ENCODE measurements at regions not wholly inside any gene's neighbourhood (a gene's known extent, or its start where the extent isn't known, plus 50 kb on each side); places are given as distances from the start of the nearest gene placed in this dataset.
"Not testable (repeated sequence)": the region's sequence is repeated elsewhere in the genome, so short reads cannot be mapped to it uniquely, and the experiment has no call there.

- no peak for DNase-seq
Measured at GRCh38 chr19:20388706-20389225, 176.8 kb downstream of the ZNF737 start.

DNA sequence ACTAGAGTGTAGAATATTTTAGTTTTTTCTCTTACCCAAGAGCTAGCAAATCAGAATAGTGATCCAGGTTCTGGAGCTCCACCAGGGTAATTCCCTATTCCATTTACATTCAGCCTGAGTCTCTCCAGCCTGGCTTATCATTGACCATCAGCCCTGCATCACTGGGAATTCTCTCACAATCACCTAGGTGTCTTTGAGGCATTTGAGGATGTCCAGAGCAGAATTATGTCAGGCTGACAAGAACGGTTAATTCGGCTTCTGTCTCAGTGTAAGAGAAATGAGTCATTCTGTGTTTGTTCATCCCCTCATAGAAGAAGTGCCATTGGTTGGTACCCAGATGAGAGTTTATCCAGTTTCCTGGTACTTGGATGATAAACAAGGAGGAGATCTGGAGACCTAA is 180.5 kb downstream of the ZNF737 start:
- DNase-seq: no peak

DNA sequence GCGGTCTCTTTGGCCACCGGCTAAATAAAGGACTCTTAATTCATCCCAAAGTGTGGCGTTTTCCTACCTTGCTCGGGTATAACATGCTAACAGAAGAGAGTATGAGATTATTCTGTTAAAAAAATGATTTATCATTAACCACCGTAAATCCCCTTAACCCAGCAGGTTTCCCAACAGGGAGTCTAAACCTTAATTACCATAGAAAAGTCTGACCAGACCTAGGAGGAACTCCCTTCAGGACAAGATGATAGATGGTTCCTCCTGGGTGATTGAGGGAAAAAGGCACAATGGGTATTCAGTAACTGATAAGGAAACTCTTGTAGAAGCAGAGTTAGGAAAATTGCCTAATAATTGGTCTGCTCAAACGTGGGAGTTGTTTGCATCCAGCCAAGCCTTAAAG is 193.7 kb downstream of the ZNF737 start:
- no peak for DNase-seq

DNA sequence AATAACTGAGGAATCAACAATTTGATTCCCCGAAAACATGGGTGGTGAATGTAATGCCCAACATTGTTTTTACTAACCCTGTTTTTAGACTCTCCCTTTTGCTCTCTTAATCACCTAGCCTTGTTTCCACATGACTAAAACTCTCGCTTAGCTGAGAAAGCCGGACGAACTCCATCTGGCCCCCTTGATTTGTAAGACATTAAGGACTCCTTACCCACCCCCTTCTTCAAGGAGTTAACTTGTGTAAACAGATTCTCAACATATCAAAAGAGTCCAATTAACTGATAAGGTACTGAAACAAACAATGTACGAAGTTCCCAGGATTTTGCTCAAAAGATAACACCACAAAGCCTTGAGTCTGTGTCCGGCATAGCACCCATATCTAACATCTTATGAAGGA is 194.3 kb downstream of the ZNF737 start:
- DNase-seq: not testable (repeated sequence)

DNA sequence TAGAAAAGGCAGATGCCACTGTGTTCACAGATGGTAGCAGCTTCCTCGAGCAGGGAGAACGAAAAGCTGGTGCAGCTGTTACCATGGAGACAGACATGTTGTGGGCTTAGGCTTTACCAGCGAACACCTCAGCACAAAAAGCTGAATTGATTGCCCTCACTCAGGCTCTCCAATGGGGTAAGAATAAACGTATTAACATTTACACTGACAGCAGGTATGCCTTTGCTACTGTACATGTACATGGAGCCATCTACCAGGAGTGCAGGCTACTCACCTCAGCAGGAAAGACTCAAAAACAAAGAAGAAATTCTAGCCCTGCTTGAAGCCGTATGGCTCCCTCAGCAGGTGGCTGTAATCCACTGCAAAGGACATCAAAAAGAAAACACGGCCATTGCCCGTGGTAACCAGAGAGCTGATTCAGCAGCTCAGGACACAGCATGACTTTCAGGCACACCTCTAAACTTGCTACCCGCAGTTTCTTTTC is 197.7 kb downstream of the ZNF737 start:
- peak in 1 of 14 donors; percentile 29 for DNase-seq

- no peak for DNase-seq
Measured at GRCh38 chr19:20365146-20365545, 198.1 kb downstream of the ZNF486 start.

DNA sequence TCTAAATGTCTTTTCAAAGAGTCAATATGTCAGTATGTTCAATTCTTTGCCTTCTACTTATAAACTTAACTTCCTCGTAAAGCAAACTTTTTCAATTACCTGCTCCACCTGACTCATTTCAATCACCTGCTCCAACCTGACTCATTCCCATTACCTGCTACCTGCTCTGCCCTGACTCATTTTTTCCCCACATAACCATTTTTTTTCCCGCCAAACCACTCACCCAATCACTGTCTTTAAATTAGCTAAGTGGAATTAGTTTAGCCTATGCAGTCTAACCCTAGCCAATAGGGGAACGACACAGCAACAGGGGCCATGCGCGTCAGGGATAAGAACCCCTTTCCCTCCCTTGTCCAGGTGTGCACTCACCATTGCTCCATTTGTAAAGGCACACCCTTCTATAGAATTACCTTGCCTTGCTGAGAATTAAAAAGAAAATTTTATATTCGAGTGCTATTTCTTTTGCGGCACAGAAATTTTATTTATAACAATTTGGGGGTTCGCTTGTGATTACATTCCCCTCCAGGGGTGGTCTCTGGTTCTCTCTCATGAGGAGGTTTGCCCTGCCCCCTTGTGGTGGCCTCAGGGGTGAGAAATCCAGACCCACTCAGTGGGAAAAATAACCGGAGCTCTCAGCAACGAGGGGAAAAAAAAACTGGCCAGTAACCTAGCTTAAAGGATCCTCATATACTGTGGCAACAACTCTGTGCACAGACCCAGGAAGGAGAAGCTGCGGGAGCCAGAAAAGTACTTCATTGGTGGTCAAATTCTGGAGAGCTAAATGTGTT is 193.1 kb downstream of the ZNF486 start:
- DNase-seq: peak in 3 of 14 donors; percentile 14 to 22 (median 18)

- not testable (repeated sequence) for DNase-seq
Measured at GRCh38 chr19:20358841-20359465, 191.9 kb downstream of the ZNF486 start.

- no peak for DNase-seq
Measured at GRCh38 chr19:20357921-20358320, 190.9 kb downstream of the ZNF486 start.

- peak in 2 of 14 donors; percentile 9 to 72 for DNase-seq
Measured at GRCh38 chr19:20351244-20351643, 184.2 kb downstream of the ZNF486 start.

DNA sequence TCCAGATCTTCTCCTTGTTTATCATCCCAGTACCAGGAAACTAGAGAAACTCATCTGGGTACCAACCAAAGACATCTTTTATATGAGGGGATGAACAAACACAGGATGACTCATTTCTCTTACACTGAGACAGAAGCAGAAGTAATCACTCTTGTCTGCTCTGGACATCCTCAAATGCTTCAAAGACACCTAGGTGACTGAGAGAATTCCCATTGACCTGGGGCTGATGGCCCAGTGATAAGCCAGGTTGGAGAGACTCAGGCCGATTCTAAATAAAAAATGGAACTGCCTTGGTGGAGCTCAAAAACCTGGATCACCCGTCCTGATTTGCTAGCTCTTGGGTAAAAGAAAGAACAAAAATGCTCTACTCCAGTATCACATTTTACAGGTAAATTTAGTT is 182.2 kb downstream of the ZNF486 start:
- DNase-seq: no peak

GRCh38 chr19:20339444-20339843 is 172.4 kb downstream of the ZNF486 start:
- no peak for DNase-seq

GRCh38 chr19:20334760-20335159 is 167.7 kb downstream of the ZNF486 start:
- no peak for DNase-seq

DNA sequence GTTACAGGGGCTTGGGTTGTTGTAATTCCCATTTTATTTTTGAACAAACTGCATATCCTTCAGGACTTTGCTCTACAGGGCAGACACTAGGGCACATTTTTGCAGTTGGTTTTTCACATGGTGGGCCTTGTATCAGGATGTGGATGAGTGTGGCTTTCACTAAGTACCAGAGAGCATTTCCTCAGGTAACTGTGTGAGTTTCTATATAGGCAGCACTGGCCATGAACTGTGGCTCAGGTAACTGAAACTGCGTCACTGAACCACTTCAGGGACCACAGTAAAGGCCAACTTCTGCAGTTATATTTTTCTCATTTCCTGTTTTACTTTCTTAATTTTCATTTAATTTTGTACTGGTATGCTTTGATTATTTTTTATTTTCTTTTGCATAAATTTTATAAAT is 166.5 kb downstream of the ZNF486 start:
- DNase-seq: no peak

GRCh38 chr19:20325151-20325550 is 158.1 kb downstream of the ZNF486 start:
- DNase-seq: no peak

GRCh38 chr19:20321139-20321763 is 154.2 kb downstream of the ZNF486 start:
- no peak for DNase-seq

DNA sequence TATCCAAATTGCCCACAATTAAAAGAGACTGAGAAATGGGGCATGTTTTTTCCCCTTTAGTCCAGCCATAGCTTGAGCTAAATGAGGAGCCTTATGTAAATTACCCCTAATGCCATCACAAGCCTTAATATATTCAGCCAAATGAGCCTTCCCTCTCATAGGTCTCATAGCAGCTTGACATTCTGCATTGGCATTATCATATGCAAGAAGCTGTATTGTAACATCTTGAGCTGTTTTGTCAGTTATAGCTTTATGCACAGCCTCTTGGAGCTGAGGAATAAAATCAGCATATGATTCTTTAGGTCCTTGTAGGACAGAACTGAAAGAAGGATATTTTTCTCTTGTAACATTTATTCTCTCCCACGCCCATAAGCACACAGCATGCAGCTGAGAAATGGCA is 153.2 kb downstream of the ZNF486 start:
- DNase-seq: no peak

- no peak for DNase-seq
Measured at GRCh38 chr19:20318616-20319015, 151.6 kb downstream of the ZNF486 start.

GRCh38 chr19:20315543-20315942 is 148.5 kb downstream of the ZNF486 start:
- no peak for DNase-seq

DNA sequence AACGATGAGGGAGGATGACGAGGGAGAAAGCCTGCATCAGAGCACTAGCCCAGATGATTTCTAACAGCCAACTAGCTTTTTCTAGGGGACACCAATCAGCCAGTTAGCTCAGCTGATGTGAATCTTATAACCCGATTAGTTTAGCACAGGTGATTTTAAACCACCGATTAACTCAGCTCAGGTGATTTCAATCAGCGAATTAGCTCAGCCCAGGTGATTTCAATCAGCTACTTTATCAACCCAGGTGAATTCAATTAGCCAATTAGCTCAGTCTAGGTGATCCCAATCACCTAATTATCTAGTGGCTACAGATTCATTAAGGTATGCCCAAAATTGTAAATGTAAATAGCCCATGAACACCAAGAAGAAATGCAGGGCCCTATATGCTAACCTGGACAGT is 146.9 kb downstream of the ZNF486 start:
- no peak for DNase-seq

GRCh38 chr19:20307127-20307526 is 140.1 kb downstream of the ZNF486 start:
- DNase-seq: no peak

DNA sequence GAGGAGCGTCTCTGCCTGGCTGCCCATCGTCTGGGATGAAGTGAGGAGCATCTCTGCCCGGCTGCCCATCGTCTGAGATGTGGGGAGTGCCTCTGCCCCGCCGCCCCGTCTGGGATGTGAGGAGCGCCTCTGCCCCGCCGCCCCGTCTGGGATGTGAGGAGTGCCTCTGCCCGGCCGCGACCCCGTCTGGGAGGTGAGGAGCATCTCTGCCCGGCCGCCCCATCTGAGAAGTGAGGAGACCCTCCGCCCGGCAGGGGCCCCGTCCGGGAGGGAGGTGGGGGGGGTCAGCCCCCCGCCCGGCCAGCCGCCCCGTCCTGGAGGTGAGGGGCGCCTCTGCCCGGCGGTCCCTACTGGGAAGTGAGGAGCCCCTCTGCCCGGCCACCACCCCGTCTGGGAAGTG is 129.3 kb downstream of the ZNF486 start:
- DNase-seq: not testable (repeated sequence)

DNA sequence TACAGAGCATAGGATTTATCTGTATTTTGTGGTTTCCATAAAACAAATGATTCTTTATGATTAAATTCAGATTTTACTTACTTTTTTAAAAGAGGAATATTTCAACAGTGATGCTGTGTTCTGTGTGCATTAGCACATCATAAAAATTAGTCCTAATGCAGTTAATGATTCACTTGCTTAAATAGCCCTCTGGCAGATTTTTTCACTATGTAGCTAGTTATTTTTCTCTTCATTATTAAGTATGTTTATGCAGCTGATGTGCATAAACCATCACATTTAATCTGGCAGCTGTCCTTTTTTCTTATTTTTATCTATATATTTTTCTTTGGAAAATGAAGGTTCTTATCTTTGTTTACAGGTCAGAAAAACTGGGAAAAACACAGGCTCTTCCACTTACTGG is 127.2 kb downstream of the ZNF486 start:
- no peak for DNase-seq

All from C1 segment of cervical spinal cord (tissue), 14 donors.